Stomach (tissue), 8 donors: ENCODE measurements at regions not wholly inside any gene's neighbourhood (a gene's known extent, or its start where the extent isn't known, plus 50 kb on each side); places are given as distances from the start of the nearest gene placed in this dataset.
A peak's percentile ranks its signal among the peaks of the same experiment; 100 is the strongest.

ENCODE experiments used
- DNase-seq, 2 donors: peaks; one replicate each; pipeline versions ENCODE4 v3.0.0 to v3.0.0-alpha.2; 2013 to 2019
- H3K27ac ChIP-seq, 5 donors: fragments of 200-600 bp in 4 of 5; sonication (generic) in 4 of 5; one replicate each; pipeline ENCODE4 v1.5.1; 2013 to 2019; ENCODE audit warnings: mild to moderate bottlenecking in 1 of 5, moderate library complexity in 1 of 5
- H3K27me3 ChIP-seq, 3 donors: fragments of 200-600 bp; sonication (generic); one replicate each; pipeline ENCODE4 v1.5.1; 2017 to 2019; ENCODE audit warnings: mixed run types in 1 of 3
- H3K36me3 ChIP-seq, 4 donors: fragments of 200-600 bp; sonication (generic); 1 replicate in 3 of 4; 2 replicates in 1 of 4; pipeline ENCODE4 v1.5.1; 2016 to 2019
- H3K4me1 ChIP-seq, 4 donors: fragments of 200-600 bp; sonication (generic); one replicate each; pipeline ENCODE4 v1.5.1; 2016 to 2019
- H3K4me3 ChIP-seq, 4 donors: fragments of 200-600 bp; sonication (generic) in 3 of 4; one replicate each; pipeline ENCODE4 v1.5.1; 2016 to 2019; ENCODE audit warnings: mild to moderate bottlenecking in 1 of 4
- H3K9me3 ChIP-seq, 4 donors: fragments of 200-600 bp; sonication (generic); one replicate each; pipeline ENCODE4 v1.5.1; 2016 to 2019
- CTCF ChIP-seq, 7 experiments: fragments of 450-650 bp in 4 of 7; fragments of 200-600 bp in 3 of 7; sonication (generic) in 3 of 7; IDR thresholded peaks; one replicate each; pipeline ENCODE4 v1.5.1; 2016 to 2019; ENCODE audit warnings: antibody characterized with exemption in 7 of 7, control low read depth in 2 of 7, mild to moderate bottlenecking in 1 of 7
- EP300 ChIP-seq: sonication (generic); formaldehyde crosslinking; IDR thresholded peaks from one replicate; pipeline ENCODE4 v1.6.1; 2017; ENCODE audit warnings: antibody characterized with exemption
- POLR2A ChIP-seq, 4 donors: fragments of 450-650 bp; IDR thresholded peaks; one replicate each; pipeline ENCODE4 v1.6.1; 2016; ENCODE audit warnings: antibody characterized with exemption in 4 of 4, control low read depth in 2 of 4, mild to moderate bottlenecking in 1 of 4, moderate library complexity in 1 of 4
- POLR2AphosphoS5 ChIP-seq, 3 donors: sonication (generic); formaldehyde crosslinking; IDR thresholded peaks; one replicate each; pipeline ENCODE4 v1.6.1; 2016; ENCODE audit warnings: antibody characterized with exemption in 3 of 3
- WGBS, 5 donors: extraction: QIAGEN DNeasy Blood & Tissue Kit in 3 of 5; methylation state at CpG; one replicate each; pipeline versions ENCODE4 v1.1.5 to v1.1.7; 2013 to 2018; 5-methylcytosine and 5-hydroxymethylcytosine counted together
- intact Hi-C: fragments of 100-400 bp; cut with DNase I; formaldehyde crosslinking; loops from one replicate; pipeline ENCODE4 v1.15.1; 2023; ENCODE audit warnings: low total_unique reads
- donor health status: healthy with polysubstance abuse.
- donor health status: Bipolar disorder and iron deficiency.
- donor health status: healthy.

GRCh38 chr1:234970731-234971476 is 157.7 kb downstream of the TOMM20 start:
- TF ChIP-seq POLR2AphosphoS5 (IDR thresholded peaks at IDR 0.05) (peak; percentile 0 to 81 (median 72)), EP300 (no peak), POLR2A (IDR thresholded peaks at IDR 0.05) (no peak), CTCF (IDR thresholded peaks at IDR 0.05) (no peak)
- H3K27ac ChIP-seq, result peak overlapping the region; percentile 81 to 92 (median 91)
- no peaks in the 10 kb centered on the region for H3K9me3 ChIP-seq
- intact Hi-C loops, result no loop called here
- no peak overlapping the region for H3K4me3 ChIP-seq
- no peaks in the 10 kb centered on the region for H3K36me3 ChIP-seq
- 27 to 44% (median 37%) methylated on average over 11 to 12 of the region's 12 CpGs for WGBS, 5 donors
- H3K4me1 ChIP-seq, result peaks cover 51 to 78% (median 63%) of the 10 kb centered on the region in 4 donors
- no peaks in the 10 kb centered on the region for H3K27me3 ChIP-seq
- DNase-seq, result peak; percentile 50 to 92

GRCh38 chr1:234970401-234970730 is 158.3 kb downstream of the TOMM20 start:
- Histone ChIP-seq H3K27ac (peak overlapping the region; percentile 81 to 92 (median 91)), H3K36me3 (no peaks in the 10 kb centered on the region), H3K4me3 (peak overlapping the region; percentile 22 to 38 (median 34)), H3K4me1 (peaks cover 46 to 75% (median 59%) of the 10 kb centered on the region in 4 donors), H3K27me3 (no peaks in the 10 kb centered on the region), H3K9me3 (no peaks in the 10 kb centered on the region)
- WGBS, 5 donors, result 23 to 46% (median 39%) methylated on average over 4 of the region's 4 CpGs
- DNase-seq, result peak in 1 of 2 donors; percentile 85
- TF ChIP-seq EP300 (no peak), POLR2A (IDR thresholded peaks at IDR 0.05) (no peak), POLR2AphosphoS5 (IDR thresholded peaks at IDR 0.05) (peak in 2 of 3 donors; percentile 2 to 27), CTCF (IDR thresholded peaks at IDR 0.05) (no peak)
- intact Hi-C loops, result no loop called here

GRCh38 chr1:234969581-234970400 is 158.8 kb downstream of the TOMM20 start:
- Histone ChIP-seq H3K27me3 (no peaks in the 10 kb centered on the region), H3K4me1 (peaks cover 46 to 75% (median 62%) of the 10 kb centered on the region in 4 donors), H3K4me3 (peak overlapping the region; percentile 22 to 38 (median 34)), H3K27ac (peak overlapping the region; percentile 81 to 92 (median 91)), H3K9me3 (no peaks in the 10 kb centered on the region), H3K36me3 (no peaks in the 10 kb centered on the region)
- WGBS, 5 donors, result 8 to 13% (median 11%) methylated on average over 21 to 37 of the region's 37 CpGs
- TF ChIP-seq EP300 (no peak), POLR2AphosphoS5 (IDR thresholded peaks at IDR 0.05) (peak in 1 of 3 donors; percentile 29), CTCF (IDR thresholded peaks at IDR 0.05) (no peak), POLR2A (IDR thresholded peaks at IDR 0.05) (no peak)
- intact Hi-C loops, result loop anchor here (10.0 kb wide), 1 partner anchor 475 kb away; no protein-coding TSS in a partner anchor
- DNase-seq, result peak; percentile 63 to 93

DNA sequence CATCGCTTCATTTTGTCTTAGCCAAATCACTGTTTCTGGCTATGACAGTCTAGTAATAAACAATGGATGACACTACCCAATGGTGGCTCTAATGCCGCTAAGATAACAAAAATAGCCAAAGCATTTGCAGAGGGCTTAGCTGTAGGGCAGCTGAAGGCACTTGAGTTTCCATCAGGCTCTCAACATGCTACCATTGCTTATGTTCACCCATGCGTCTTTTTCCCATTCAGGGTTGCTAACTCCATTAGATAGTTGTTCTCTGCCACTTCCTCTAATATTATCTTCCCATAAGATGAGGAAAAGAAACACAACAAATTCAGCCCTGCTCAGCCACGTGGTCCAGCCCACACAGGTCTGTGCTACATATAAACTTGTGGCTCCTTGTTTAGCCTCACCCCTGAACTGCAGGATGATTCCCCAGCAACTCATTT is 159.6 kb downstream of the TOMM20 start:
- 58 to 65% (median 60%) methylated on average over 4 of the region's 4 CpGs for WGBS, 5 donors
- Histone ChIP-seq H3K27ac (peak overlapping the region; percentile 48 to 92 (median 91)), H3K27me3 (no peaks in the 10 kb centered on the region), H3K4me1 (peaks cover 48 to 75% (median 64%) of the 10 kb centered on the region in 4 donors), H3K36me3 (no peaks in the 10 kb centered on the region), H3K9me3 (no peaks in the 10 kb centered on the region), H3K4me3 (no peak overlapping the region)
- TF ChIP-seq POLR2A (IDR thresholded peaks at IDR 0.05) (no peak), CTCF (IDR thresholded peaks at IDR 0.05) (no peak), POLR2AphosphoS5 (IDR thresholded peaks at IDR 0.05) (no peak), EP300 (no peak)
- DNase-seq, result peak in 1 of 2 donors; percentile 34
- intact Hi-C loops, result loop anchor here (10.0 kb wide), 1 partner anchor 474 kb away; no protein-coding TSS in a partner anchor
